IMR-90 (cell line): ENCODE measurements at regions not wholly inside any gene's neighbourhood (a gene's known extent, or its start where the extent isn't known, plus 50 kb on each side); places are given as distances from the start of the nearest gene placed in this dataset.
A peak's percentile ranks its signal among the peaks of the same experiment; 100 is the strongest.

Source experiments
- ATAC-seq: fragments of 200-7000 bp; cut with Tn5 transposase; 2 replicates; pipeline ENCODE4 v1.9.1; 2020; ENCODE audit warnings: low read depth, mild to moderate bottlenecking, moderate library complexity
- BruUV-seq: library from RNA; stranded (reverse); fragments of 400-500 nt; replicated peaks from 2 replicates; lab custom pipeline; 2021; lab: Mats Ljungman, UMichigan
- CTCF ChIA-PET: fragments of 300-600 bp; formaldehyde crosslinking; extraction: SDS; loops from one replicate; lab custom pipeline; 2021; ENCODE audit warnings: antibody characterized with exemption; lab: Yijun Ruan, JAX
- POLR2A ChIA-PET: fragments of 300-600 bp; sonication (Branson Sonifier 250); formaldehyde crosslinking; loops from one replicate; lab custom pipeline; 2022; ENCODE audit warnings: antibody characterized with exemption; ENCODE audit not compliant: unreplicated experiment; lab: Charles Lee
- DNase-seq: peaks from one replicate; pipeline ENCODE4 v3.0.0; 2013
- H2AFZ ChIP-seq: replicated peaks from 2 replicates; pipeline ENCODE3; 2013; ENCODE audit warnings: low read length, mild to moderate bottlenecking; ENCODE audit not compliant: poor library complexity
- H2AK5ac ChIP-seq: 2 replicates; pipeline ENCODE4 v1.6.1; 2013; ENCODE audit warnings: low read depth, low read length, inconsistent platforms
- H2AK9ac ChIP-seq: replicated peaks from 2 replicates; pipeline ENCODE3; 2013; ENCODE audit warnings: mild to moderate bottlenecking, low read depth, low read length, moderate library complexity; ENCODE audit not compliant: poor library complexity
- H2BK120ac ChIP-seq: 2 replicates; pipeline ENCODE4 v1.6.1; 2013; ENCODE audit warnings: low read depth, low read length, inconsistent platforms
- H2BK15ac ChIP-seq: 3 replicates; pipeline ENCODE4 v1.6.1; 2013; ENCODE audit warnings: low read depth, low read length, inconsistent platforms
- H2BK20ac ChIP-seq: 2 replicates; pipeline ENCODE4 v1.6.1; 2013; ENCODE audit warnings: low read depth, mild to moderate bottlenecking, inconsistent platforms, low read length, moderate library complexity
- H2BK5ac ChIP-seq: 2 replicates; pipeline ENCODE4 v1.6.1; 2013; ENCODE audit warnings: mild to moderate bottlenecking, low read depth, low read length, inconsistent platforms; ENCODE audit not compliant: poor library complexity, severe bottlenecking
- H3K14ac ChIP-seq: replicated peaks from 2 replicates; pipeline ENCODE4 v1.6.1; 2013; ENCODE audit warnings: low read depth, low read length, inconsistent platforms
- H3K18ac ChIP-seq: 2 replicates; pipeline ENCODE4 v1.6.1; 2013; ENCODE audit warnings: low read depth, low read length, control low read depth
- H3K23ac ChIP-seq: 2 replicates; pipeline ENCODE4 v1.6.1; 2013; ENCODE audit warnings: low read depth, low read length, inconsistent platforms
- H3K27ac ChIP-seq: 2 replicates; pipeline ENCODE4 v1.5.1; 2013; ENCODE audit warnings: mild to moderate bottlenecking, control low read depth, low read length; ENCODE audit not compliant: insufficient read depth
- H3K27me3 ChIP-seq: 2 replicates; pipeline ENCODE4 v1.6.1; 2013; ENCODE audit warnings: low read length; ENCODE audit not compliant: control insufficient read depth, insufficient read depth
- H3K36me3 ChIP-seq: 2 replicates; pipeline ENCODE4 v1.6.1; 2013; ENCODE audit warnings: low read length, mixed read lengths; ENCODE audit not compliant: control insufficient read depth, insufficient read depth
- H3K4ac ChIP-seq: 2 replicates; pipeline ENCODE4 v1.6.1; 2013; ENCODE audit warnings: low read depth, low read length, inconsistent platforms
- H3K4me1 ChIP-seq: 2 replicates; pipeline ENCODE4 v1.6.1; 2013; ENCODE audit warnings: low read length, mixed read lengths; ENCODE audit not compliant: control insufficient read depth, insufficient read depth
- H3K4me2 ChIP-seq: 2 replicates; pipeline ENCODE4 v1.6.1; 2013; ENCODE audit warnings: low read depth, mild to moderate bottlenecking, control low read depth, low read length, moderate library complexity
- H3K4me3 ChIP-seq: 2 replicates; pipeline ENCODE4 v1.5.1; 2013; ENCODE audit warnings: low read depth, mild to moderate bottlenecking, control low read depth, low read length, moderate library complexity; ENCODE audit not compliant: insufficient read depth
- H3K56ac ChIP-seq: 2 replicates; pipeline ENCODE4 v1.6.1; 2013; ENCODE audit warnings: low read length, inconsistent platforms; ENCODE audit not compliant: insufficient read depth; ENCODE audit errors: extremely low read depth
- H3K79me1 ChIP-seq, 2 experiments: 2 replicates each; pipeline ENCODE4 v1.6.1; 2013; ENCODE audit warnings: low read length in 2 of 2, inconsistent platforms in 1 of 2, low read depth in 1 of 2
- H3K9ac ChIP-seq: 2 replicates; pipeline ENCODE4 v1.6.1; 2013; ENCODE audit warnings: low read depth, low read length, control low read depth
- H3K9me1 ChIP-seq: 2 replicates; pipeline ENCODE4 v1.6.1; 2013; ENCODE audit warnings: low read length, inconsistent platforms; ENCODE audit not compliant: insufficient read depth
- H3K9me3 ChIP-seq: 2 replicates; pipeline ENCODE4 v1.6.1; 2013; ENCODE audit warnings: low read length; ENCODE audit not compliant: control insufficient read depth, insufficient read depth
- H4K20me1 ChIP-seq: 2 replicates; pipeline ENCODE4 v1.6.1; 2013; ENCODE audit warnings: low read length, inconsistent platforms; ENCODE audit not compliant: insufficient read depth
- H4K5ac ChIP-seq: 2 replicates; pipeline ENCODE4 v1.6.1; 2013; ENCODE audit warnings: mild to moderate bottlenecking, low read depth, low read length, control low read depth
- H4K8ac ChIP-seq, 2 experiments: 2 replicates each; pipeline ENCODE4 v1.6.1; 2013; ENCODE audit warnings: low read depth in 2 of 2, low read length in 2 of 2, control low read depth in 1 of 2, inconsistent platforms in 1 of 2
- H4K91ac ChIP-seq: 2 replicates; pipeline ENCODE4 v1.6.1; 2013; ENCODE audit warnings: low read depth, low read length, inconsistent platforms; ENCODE audit not compliant: insufficient read depth
- BHLHE40 ChIP-seq: fragments of 150-350 bp; IDR thresholded peaks from 2 replicates; pipeline ENCODE4 v1.6.1; 2016; ENCODE audit warnings: mild to moderate bottlenecking, low read depth, low read length
- CEBPB ChIP-seq: IDR thresholded peaks from 2 replicates; pipeline ENCODE4 v1.6.1; 2012; ENCODE audit warnings: low read depth, low read length, improper control_type of control experiment
- CHD1 ChIP-seq: IDR thresholded peaks from 2 replicates; pipeline ENCODE4 v1.6.1; 2012; ENCODE audit warnings: low read depth, low read length, improper control_type of control experiment
- FOS ChIP-seq: fragments of 150-350 bp; IDR thresholded peaks from 2 replicates; pipeline ENCODE4 v1.6.1; 2016; ENCODE audit warnings: low read depth, low read length
- MAFK ChIP-seq: IDR thresholded peaks from 2 replicates; pipeline ENCODE4 v1.6.1; 2012; ENCODE audit warnings: low read depth, low read length, improper control_type of control experiment
- MAZ ChIP-seq: IDR thresholded peaks from 2 replicates; pipeline ENCODE4 v1.6.1; 2012; ENCODE audit warnings: low read depth, mild to moderate bottlenecking, low read length, improper control_type of control experiment, moderate library complexity, borderline replicate concordance
- MXI1 ChIP-seq: IDR thresholded peaks from 2 replicates; pipeline ENCODE4 v1.6.1; 2012; ENCODE audit warnings: low read depth, mild to moderate bottlenecking, low read length, moderate library complexity, borderline replicate concordance
- POLR2A ChIP-seq: IDR thresholded peaks from 2 replicates; pipeline ENCODE4 v1.6.1; 2012; ENCODE audit warnings: mild to moderate bottlenecking, low read depth, low read length
- RAD21 ChIP-seq: IDR thresholded peaks from 2 replicates; pipeline ENCODE4 v1.6.1; 2012; ENCODE audit warnings: low read length, improper control_type of control experiment
- RFX5 ChIP-seq: IDR thresholded peaks from 2 replicates; pipeline ENCODE4 v1.8.0; 2012; ENCODE audit warnings: low read depth, mild to moderate bottlenecking, low read length, moderate library complexity
- SMC3 ChIP-seq: fragments of 150-350 bp; IDR thresholded peaks from 2 replicates; pipeline ENCODE4 v1.6.1; 2016; ENCODE audit warnings: low read depth, mild to moderate bottlenecking, antibody characterized with exemption, low read length, moderate library complexity
- dilution Hi-C: fragments of 300-500 bp; cut with HindIII; formaldehyde crosslinking; loops from one replicate; pipeline ENCODE4 v1.14.3; 2018; ENCODE audit warnings: low sequenced_read_pairs; ENCODE audit not compliant: unreplicated experiment
- in situ Hi-C: fragments of 300-500 bp; cut with MboI; formaldehyde crosslinking; loops from 3 replicates; pipeline ENCODE4 v1.14.3; 2019; ENCODE audit warnings: low sequenced_read_pairs, inconsistent platforms, mixed read lengths
- intact Hi-C: fragments of 100-400 bp; cut with micrococcal nuclease; formaldehyde crosslinking; loops from 2 replicates; pipeline ENCODE4 v1.10.0; 2022
- TF ChIP-seq, protein P1 (sequence below): fragments of 150-350 bp; IDR thresholded peaks from 2 replicates; pipeline ENCODE4 v1.6.1; 2016; ENCODE audit warnings: low read depth, mild to moderate bottlenecking, low read length, moderate library complexity, borderline replicate concordance
- TF ChIP-seq, protein P2 (sequence below): conservative IDR thresholded peaks from 2 replicates; pipeline ENCODE4 v1.5.1; 2012; ENCODE audit warnings: mild to moderate bottlenecking, low read depth, low read length, improper control_type of control experiment
- TF ChIP-seq, protein P3 (sequence below): fragments of 150-350 bp; IDR thresholded peaks from 2 replicates; pipeline ENCODE4 v1.6.1; 2017; ENCODE audit warnings: mild to moderate bottlenecking, antibody characterized with exemption, low read length, low read depth

DNA sequence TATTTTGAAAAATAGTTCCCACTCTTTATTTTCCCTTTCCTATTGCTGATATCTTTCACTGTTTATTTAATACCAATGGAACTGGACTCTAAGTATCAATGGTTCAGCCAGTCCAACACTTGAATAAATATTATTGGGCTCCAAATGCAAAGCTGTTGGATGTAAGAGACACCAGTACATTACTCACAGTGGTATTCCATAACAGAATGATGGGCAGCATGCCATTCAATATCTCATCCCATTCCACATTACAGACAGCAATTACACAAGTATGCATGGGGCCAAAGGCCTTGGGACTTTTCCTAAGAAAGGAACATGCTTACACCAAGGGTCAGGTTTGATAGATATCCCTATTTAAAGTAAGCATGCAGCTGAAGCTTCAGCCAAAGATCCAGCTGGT is 231.9 kb downstream of the RND3 start:
- Histone ChIP-seq H3K4me3 (no peak overlapping the region), H3K56ac (no peak overlapping the region), H3K23ac (no peak overlapping the region), H4K5ac (no peak overlapping the region), H2BK15ac (no peak overlapping the region), H2BK120ac (no peak overlapping the region), H3K27ac (no peak overlapping the region), H3K9me3 (no peaks in the 10 kb centered on the region), H3K9ac (no peak overlapping the region), H2BK20ac (no peak overlapping the region), H3K27me3 (no peaks in the 10 kb centered on the region), H3K9me1 (no peaks in the 10 kb centered on the region), H3K4me1 (peaks cover 6% of the 10 kb centered on the region; the same call in 1 of the 2 replicates), H2BK5ac (no peak overlapping the region), H3K14ac (no peak overlapping the region), H3K79me1 (no peaks in the 10 kb centered on the region), H2AK9ac (no peak overlapping the region), H2AK5ac (no peak overlapping the region), H4K91ac (no peak overlapping the region), H4K8ac (no peak overlapping the region), H3K18ac (no peak overlapping the region), H3K4me2 (no peak overlapping the region; the same call in 1 of the 2 replicates), H2AFZ (no peak overlapping the region), H3K36me3 (no peaks in the 10 kb centered on the region), H3K4ac (no peak overlapping the region), H4K20me1 (no peaks in the 10 kb centered on the region)
- ChIA-PET CTCF (interaction anchor here (0.5 kb wide), 1 partner anchor 42 kb away, joined by 3 read pairs; no protein-coding TSS in a partner anchor), POLR2A (no interaction called here)
- no TSS peak for BruUV-seq
- peak; percentile 89 for DNase-seq
- ATAC-seq: peak; percentile 84
- dilution Hi-C loops: no loop called here
- TF ChIP-seq MAFK (no peak), MAZ (no peak), FOS (no peak), RAD21 (no peak), CEBPB (no peak), POLR2A (no peak), SMC3 (no peak), MXI1 (no peak), BHLHE40 (no peak), CHD1 (no peak), RFX5 (no peak)
- TF ChIP-seq, protein P1, sequence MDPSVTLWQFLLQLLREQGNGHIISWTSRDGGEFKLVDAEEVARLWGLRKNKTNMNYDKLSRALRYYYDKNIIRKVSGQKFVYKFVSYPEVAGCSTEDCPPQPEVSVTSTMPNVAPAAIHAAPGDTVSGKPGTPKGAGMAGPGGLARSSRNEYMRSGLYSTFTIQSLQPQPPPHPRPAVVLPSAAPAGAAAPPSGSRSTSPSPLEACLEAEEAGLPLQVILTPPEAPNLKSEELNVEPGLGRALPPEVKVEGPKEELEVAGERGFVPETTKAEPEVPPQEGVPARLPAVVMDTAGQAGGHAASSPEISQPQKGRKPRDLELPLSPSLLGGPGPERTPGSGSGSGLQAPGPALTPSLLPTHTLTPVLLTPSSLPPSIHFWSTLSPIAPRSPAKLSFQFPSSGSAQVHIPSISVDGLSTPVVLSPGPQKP: no peak
- TF ChIP-seq, protein P2, sequence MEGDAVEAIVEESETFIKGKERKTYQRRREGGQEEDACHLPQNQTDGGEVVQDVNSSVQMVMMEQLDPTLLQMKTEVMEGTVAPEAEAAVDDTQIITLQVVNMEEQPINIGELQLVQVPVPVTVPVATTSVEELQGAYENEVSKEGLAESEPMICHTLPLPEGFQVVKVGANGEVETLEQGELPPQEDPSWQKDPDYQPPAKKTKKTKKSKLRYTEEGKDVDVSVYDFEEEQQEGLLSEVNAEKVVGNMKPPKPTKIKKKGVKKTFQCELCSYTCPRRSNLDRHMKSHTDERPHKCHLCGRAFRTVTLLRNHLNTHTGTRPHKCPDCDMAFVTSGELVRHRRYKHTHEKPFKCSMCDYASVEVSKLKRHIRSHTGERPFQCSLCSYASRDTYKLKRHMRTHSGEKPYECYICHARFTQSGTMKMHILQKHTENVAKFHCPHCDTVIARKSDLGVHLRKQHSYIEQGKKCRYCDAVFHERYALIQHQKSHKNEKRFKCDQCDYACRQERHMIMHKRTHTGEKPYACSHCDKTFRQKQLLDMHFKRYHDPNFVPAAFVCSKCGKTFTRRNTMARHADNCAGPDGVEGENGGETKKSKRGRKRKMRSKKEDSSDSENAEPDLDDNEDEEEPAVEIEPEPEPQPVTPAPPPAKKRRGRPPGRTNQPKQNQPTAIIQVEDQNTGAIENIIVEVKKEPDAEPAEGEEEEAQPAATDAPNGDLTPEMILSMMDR: no peak
- TF ChIP-seq, protein P3, sequence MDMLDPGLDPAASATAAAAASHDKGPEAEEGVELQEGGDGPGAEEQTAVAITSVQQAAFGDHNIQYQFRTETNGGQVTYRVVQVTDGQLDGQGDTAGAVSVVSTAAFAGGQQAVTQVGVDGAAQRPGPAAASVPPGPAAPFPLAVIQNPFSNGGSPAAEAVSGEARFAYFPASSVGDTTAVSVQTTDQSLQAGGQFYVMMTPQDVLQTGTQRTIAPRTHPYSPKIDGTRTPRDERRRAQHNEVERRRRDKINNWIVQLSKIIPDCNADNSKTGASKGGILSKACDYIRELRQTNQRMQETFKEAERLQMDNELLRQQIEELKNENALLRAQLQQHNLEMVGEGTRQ: no peak
- intact Hi-C loops: no loop called here
- in situ Hi-C loops: no loop called here
